Glutamatergic neuron (in vitro differentiated cells): ENCODE measurements at regions not wholly inside any gene's neighbourhood (a gene's known extent, or its start where the extent isn't known, plus 50 kb on each side); places are given as distances from the start of the nearest gene placed in this dataset.

Experiments used
- DNase-seq: peaks from one replicate; pipeline ENCODE4 v3.0.0; 2022
- H3K27ac Mint-ChIP-seq: one replicate; pipeline ENCODE4 v1.8.0; 2020; ENCODE audit warnings: mild to moderate bottlenecking, mixed read lengths, inconsistent platforms; ENCODE audit not compliant: unreplicated experiment
- H3K27me3 Mint-ChIP-seq: one replicate; pipeline ENCODE4 v1.8.0; 2020; ENCODE audit warnings: mild to moderate bottlenecking, moderate library complexity, mixed read lengths, inconsistent platforms; ENCODE audit not compliant: unreplicated experiment
- H3K36me3 Mint-ChIP-seq: one replicate; pipeline ENCODE4 v1.8.0; 2020; ENCODE audit warnings: mild to moderate bottlenecking, mixed read lengths, inconsistent platforms; ENCODE audit not compliant: unreplicated experiment
- H3K4me1 Mint-ChIP-seq: one replicate; pipeline ENCODE4 v1.8.0; 2020; ENCODE audit warnings: mild to moderate bottlenecking, low read depth, mixed read lengths, inconsistent platforms; ENCODE audit not compliant: unreplicated experiment
- H3K4me3 Mint-ChIP-seq: one replicate; pipeline ENCODE4 v1.8.0; 2020; ENCODE audit warnings: mild to moderate bottlenecking, mixed read lengths, inconsistent platforms; ENCODE audit not compliant: unreplicated experiment
- H3K9me3 Mint-ChIP-seq: one replicate; pipeline ENCODE4 v1.8.0; 2020; ENCODE audit warnings: mild to moderate bottlenecking, moderate library complexity, mixed read lengths, inconsistent platforms; ENCODE audit not compliant: unreplicated experiment
- CTCF ChIP-seq: fragments of 200-600 bp; sonication (generic); IDR thresholded peaks from one replicate; pipeline ENCODE4 v1.5.0; 2021; ENCODE audit not compliant: partially characterized antibody, unreplicated experiment

DNA sequence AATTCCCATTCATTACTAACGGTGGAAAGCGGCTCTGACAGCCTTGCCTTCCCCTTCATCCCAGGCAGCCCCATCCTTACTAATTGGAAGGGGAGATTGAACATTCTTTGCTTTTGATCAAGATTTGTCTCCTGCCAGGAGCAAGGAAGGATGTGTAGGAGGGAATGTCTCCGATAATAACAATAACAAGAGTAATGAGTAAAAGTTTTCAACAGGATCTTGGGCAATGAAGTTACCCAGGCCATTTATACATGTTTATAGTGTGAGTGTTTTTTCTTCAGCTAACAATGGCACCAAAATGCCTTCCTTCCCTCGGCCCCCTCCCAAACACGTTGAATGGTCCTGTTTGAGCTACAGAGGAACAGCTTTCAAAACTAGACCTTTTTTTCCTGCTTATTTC is 83.8 kb downstream of the GATA6 start:
- no peak overlapping the region for H3K27ac Mint-ChIP-seq

More for the DNA sequence above, 83.8 kb downstream of the GATA6 start:
- DNase-seq: no peak
- peaks cover 3% of the 10 kb centered on the region for H3K4me1 Mint-ChIP-seq
- no peaks in the 10 kb centered on the region for H3K36me3 Mint-ChIP-seq
- H3K9me3 Mint-ChIP-seq: no peaks in the 10 kb centered on the region
- H3K4me3 Mint-ChIP-seq: no peak overlapping the region
- H3K27me3 Mint-ChIP-seq: no peaks in the 10 kb centered on the region
- no peak for TF ChIP-seq CTCF
